ENCODE measurements at regions not wholly inside any gene's neighbourhood (a gene's known extent, or its start where the extent isn't known, plus 50 kb on each side); places are given as distances from the start of the nearest gene placed in this dataset.

GRCh38 chr9:102587281-102587680 lies 407.9 kb upstream of the CYLC2 start:
- H4K91ac ChIP-seq (replicated peaks; ENCODE audit: insufficient read length, low read length): no peak overlapping the region
- no peaks in the 10 kb centered on the region for H4K20me1 ChIP-seq (replicated peaks in 1 of 2; ENCODE audit: control insufficient read depth in 1 of 2, insufficient read depth in 2 of 2, low read length in 2 of 2)
- no peak overlapping the region for H3K27ac ChIP-seq (ENCODE audit: low read depth, low read length)
- H2AK5ac ChIP-seq (ENCODE audit: low read depth, low read length): no peak overlapping the region
- WGBS, 2 experiments (ENCODE audit: extremely low coverage in 1 of 2, insufficient coverage in 1 of 2, insufficient read length in 1 of 2, insufficient replicate concordance in 2 of 2, low coverage in 1 of 2, low lambda C conversion rate in 2 of 2, missing lambda C conversion rate in 1 of 2): 62% methylated on average over 2 of the region's 2 CpGs; no CpG with 5 or more reads in 1 of the 2 experiments
- no peak overlapping the region for H2BK12ac ChIP-seq (ENCODE audit: low read depth, low read length)
- no peak overlapping the region for H2BK5ac ChIP-seq (ENCODE audit: low read depth, low read length)
- H3K4me2 ChIP-seq (ENCODE audit: insufficient read depth in 1 of 2, low read depth in 2 of 2, low read length in 2 of 2): no peak overlapping the region
- no peak overlapping the region for H4K5ac ChIP-seq (ENCODE audit: insufficient read length, low read depth, low read length)
- H3K23ac ChIP-seq (ENCODE audit: insufficient read length): no peak overlapping the region
- H3K4me3 ChIP-seq (ENCODE audit: extremely low read depth in 1 of 4, insufficient read depth in 2 of 4, low read depth in 3 of 4, low read length in 4 of 4): no peak overlapping the region
- POLR2A ChIA-PET (ENCODE audit: partially characterized antibody): no interaction called here
- no peak overlapping the region for H3K4ac ChIP-seq (replicated peaks; ENCODE audit: insufficient read length, low read depth, low read length)
- no peaks in the 10 kb centered on the region for H3K79me1 ChIP-seq (ENCODE audit: low read depth, low read length)
- H3K36me3 ChIP-seq (ENCODE audit: control insufficient read depth in 2 of 4, insufficient read depth in 4 of 4, low read length in 3 of 4): no peaks in the 10 kb centered on the region
- H3K56ac ChIP-seq (replicated peaks; ENCODE audit: insufficient read length, low read depth, low read length): no peak overlapping the region
- H3K27me3 ChIP-seq (replicated peaks in 1 of 4; ENCODE audit: control insufficient read depth in 3 of 4, extremely low read depth in 1 of 4, insufficient read depth in 3 of 4, low read length in 3 of 4): no peaks in the 10 kb centered on the region
- TF ChIP-seq GABPA (IDR thresholded peaks at IDR 0.05; ENCODE audit: borderline replicate concordance, insufficient read depth, low read length): no peak
- no peak for TF ChIP-seq TCF12 (IDR thresholded peaks at IDR 0.05; ENCODE audit: low read depth, low read length)
- TF ChIP-seq RFX5 (IDR thresholded peaks at IDR 0.05; ENCODE audit: borderline replicate concordance, low read depth, low read length): no peak
- TF ChIP-seq CBX5 (IDR thresholded peaks at IDR 0.05; ENCODE audit: low read depth, low read length): no peak
- TF ChIP-seq NANOG (IDR thresholded peaks at IDR 0.05; ENCODE audit: insufficient read depth, low read depth, low read length, poor library complexity, severe bottlenecking): no peak
- DNase-seq (ENCODE audit: low read depth in 1 of 2, low spot score in 2 of 2): no peak
- CTCF ChIA-PET (ENCODE audit: partially characterized antibody): no interaction called here
- no peaks in the 10 kb centered on the region for H3K4me1 ChIP-seq (replicated peaks in 1 of 4; ENCODE audit: control insufficient read depth in 3 of 4, insufficient read depth in 4 of 4, low read length in 3 of 4)
- no peak overlapping the region for H4K8ac ChIP-seq (ENCODE audit: extremely low read depth, insufficient read depth, low read length)
- no peak for FAIRE-seq
- H2BK120ac ChIP-seq (replicated peaks; ENCODE audit: low read depth, low read length): no peak overlapping the region
- no peak overlapping the region for H3K14ac ChIP-seq (ENCODE audit: insufficient read length)
- H3K79me2 ChIP-seq (ENCODE audit: control insufficient read depth in 1 of 2, insufficient read depth in 2 of 2, low read length in 2 of 2): no peaks in the 10 kb centered on the region
- no peak overlapping the region for H2BK15ac ChIP-seq (ENCODE audit: low read length)
- no peak overlapping the region for H2BK20ac ChIP-seq (ENCODE audit: low read length)
- H3K23me2 ChIP-seq (ENCODE audit: low read depth, low read length): no peaks in the 10 kb centered on the region
- no peak overlapping the region for H2AFZ ChIP-seq (ENCODE audit: low read length)
- H3K9ac ChIP-seq (replicated peaks in 1 of 4; ENCODE audit: extremely low read depth in 1 of 4, low read depth in 3 of 4, low read length in 3 of 4): no peak overlapping the region
- no peak overlapping the region for H3K18ac ChIP-seq (ENCODE audit: extremely low read depth, low read length)
- no peaks in the 10 kb centered on the region for H3K9me3 ChIP-seq (ENCODE audit: insufficient read depth in 2 of 2, low read depth in 1 of 2, low read length in 1 of 2)

Data from H1 (cell line).